ENCODE measurements at regions not wholly inside any gene's neighbourhood (a gene's known extent, or its start where the extent isn't known, plus 50 kb on each side); places are given as distances from the start of the nearest gene placed in this dataset.
A peak's percentile ranks its signal among the peaks of the same experiment; 100 is the strongest.

DNA sequence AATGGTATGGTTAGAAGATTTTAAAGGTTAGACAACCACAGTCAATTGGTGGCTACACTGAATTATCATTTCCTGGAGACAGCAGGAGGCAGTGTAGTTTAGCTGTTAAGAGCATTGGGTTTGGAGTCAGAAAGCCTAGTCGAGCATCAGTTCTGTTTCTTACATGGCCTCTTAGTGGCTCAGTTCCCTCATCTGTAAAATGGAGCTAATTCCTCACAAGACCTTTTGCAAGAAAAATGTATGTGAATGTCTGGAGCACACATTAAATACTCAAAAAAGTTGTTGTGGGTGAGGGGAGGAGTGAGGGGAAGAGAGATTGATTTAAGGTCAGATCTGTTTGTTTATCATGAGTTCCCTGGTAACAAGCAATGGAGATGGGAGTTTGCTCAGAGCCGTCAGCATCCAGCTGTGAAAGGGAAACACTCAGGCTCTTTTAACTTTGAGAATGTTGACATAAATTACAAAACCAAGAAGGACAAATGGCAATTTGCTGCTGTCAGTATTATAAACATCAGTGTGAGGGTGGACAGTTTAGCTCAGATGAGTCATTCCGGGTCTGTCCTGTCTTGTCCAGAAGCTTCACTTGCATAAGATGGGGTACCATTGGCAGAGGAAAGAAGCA is 98.2 kb upstream of the PGRMC2 start:
- peak; percentile 32 for DNase-seq

DNA sequence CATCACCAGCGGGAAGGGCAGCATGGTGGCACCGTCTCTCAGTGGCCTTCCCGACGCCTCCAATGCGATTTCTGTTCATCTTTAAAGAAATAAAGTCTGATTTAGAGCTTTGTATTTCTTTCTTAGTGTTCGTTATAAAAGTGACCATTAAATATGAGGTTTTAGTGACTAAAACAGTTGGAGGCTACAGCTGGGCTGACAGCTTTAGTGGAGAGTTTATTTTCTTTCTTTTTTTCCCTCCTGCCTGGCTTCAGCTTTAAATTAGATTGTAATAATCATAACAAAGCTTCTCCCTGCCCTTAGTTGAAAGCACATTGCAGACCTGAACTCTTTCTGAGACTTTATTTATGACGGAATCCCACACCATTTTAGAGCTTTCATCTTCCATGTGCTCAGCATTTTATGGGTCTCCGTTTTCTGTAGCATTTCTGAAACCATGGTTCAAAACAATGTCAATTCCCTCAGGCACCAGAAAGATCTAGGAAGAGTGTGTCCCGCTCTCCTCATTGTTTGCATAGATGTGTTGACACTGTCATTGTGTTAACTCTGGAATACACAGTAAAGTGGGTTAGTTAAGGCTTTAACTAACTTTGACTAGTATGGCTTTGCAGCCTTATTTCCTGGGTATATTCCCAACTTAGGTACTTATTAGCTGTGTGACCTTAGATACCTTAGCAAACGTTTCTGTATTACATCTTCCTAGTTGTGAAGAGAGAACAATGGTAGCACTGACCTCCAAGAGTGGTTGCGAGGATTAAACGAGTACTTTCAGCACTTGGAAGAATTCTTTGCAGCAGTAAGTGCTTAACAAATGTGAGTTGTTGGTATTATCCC is 97.4 kb upstream of the PGRMC2 start:
- peak; percentile 16 for DNase-seq

DNA sequence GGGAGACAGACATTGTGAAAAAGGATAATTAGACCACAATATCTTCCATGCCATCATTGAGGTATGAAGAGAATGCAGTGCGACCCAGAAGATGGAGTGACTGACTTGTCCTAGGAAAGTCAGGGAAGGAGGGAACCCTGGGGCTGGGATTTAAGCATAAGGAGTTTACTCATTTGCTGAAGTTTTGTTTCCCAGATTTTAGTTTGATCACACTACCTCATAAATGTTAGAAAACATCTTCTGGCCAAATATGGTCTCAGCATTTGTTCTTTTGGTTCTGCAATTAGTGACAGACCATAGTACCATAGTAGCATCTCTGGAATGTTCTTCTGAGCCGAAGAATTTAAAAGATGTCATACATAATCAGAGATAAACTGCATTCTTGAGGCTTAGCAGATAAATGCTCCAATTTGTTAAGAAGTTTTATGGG is 96.5 kb upstream of the PGRMC2 start:
- DNase-seq, result no peak

- no peak for DNase-seq
Measured at GRCh38 chr4:128381748-128382559, 94.3 kb upstream of the PGRMC2 start.

DNA sequence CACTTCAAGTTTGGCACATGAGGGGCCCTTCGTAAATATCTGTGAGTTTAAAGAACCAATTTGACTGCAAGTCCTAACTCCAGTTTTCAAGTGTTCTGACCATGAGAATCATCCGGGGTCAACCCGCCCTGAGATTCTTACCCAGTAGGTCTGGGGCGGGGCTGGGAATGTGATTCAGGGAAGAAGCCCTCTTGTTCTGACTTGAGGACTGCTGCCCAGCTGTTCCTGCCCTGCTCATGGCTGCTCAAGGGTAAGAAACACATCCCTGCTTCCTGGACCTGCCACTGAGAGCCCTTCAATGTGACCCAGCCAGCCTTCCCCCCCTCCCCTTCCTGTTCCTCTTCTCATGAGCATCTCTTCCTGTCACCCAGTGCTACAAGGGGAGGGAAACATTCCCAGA is 92.7 kb upstream of the PGRMC2 start:
- no peak for DNase-seq

DNA sequence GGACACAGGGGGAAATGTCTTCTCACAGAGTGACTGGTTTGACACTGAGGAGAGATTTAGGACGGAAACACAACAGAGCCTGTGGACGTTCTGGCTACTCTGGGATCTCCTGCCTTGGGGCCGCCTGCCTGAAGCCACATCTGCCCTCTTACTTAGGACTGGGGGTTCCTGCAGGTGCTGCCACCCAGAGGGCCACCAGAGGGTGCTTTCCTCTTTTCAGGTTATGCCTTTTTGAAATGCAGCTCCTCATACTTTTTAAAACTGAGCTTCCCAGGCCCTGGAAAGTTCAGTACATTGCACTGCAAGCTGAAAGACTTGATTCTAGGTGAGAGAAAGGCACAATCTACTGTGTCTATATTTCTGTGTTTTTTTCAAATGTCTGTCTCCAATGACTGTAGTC is 92.2 kb upstream of the PGRMC2 start:
- DNase-seq, result no peak

GRCh38 chr4:128378668-128379067 is 91.1 kb upstream of the PGRMC2 start:
- no peak for DNase-seq

- DNase-seq, result no peak
Measured at GRCh38 chr4:128376958-128377357, 89.3 kb upstream of the PGRMC2 start.

GRCh38 chr4:128376303-128376702 is 88.7 kb upstream of the PGRMC2 start:
- no peak for DNase-seq

GRCh38 chr4:128373628-128374027 is 86.0 kb upstream of the PGRMC2 start:
- no peak for DNase-seq

DNA sequence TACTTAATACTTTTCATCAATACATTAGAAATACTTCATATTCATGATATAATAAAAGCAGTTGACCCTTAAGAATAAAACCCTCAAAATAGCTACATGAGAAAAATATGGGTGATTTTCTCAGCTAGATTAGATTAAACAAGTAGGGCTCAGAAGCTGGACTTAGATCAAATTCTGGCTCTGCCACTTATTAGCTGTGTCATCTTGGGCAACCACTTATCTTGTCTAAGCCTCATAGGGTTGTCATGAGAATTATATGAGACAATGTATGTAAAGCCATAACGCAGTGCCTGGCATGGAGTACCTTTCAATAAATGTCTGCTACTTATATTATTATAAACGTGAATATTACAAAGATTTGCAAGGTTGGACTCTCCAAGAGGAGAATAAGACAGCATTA is 84.3 kb upstream of the PGRMC2 start:
- no peak for DNase-seq

- DNase-seq, result no peak
Measured at GRCh38 chr4:128371001-128371777, 83.6 kb upstream of the PGRMC2 start.

GRCh38 chr4:128366212-128366611 is 78.6 kb upstream of the PGRMC2 start:
- DNase-seq, result no peak

GRCh38 chr4:128364565-128364964 is 77.0 kb upstream of the PGRMC2 start:
- DNase-seq, result no peak

- DNase-seq, result no peak
Measured at GRCh38 chr4:128363966-128364365, 76.4 kb upstream of the PGRMC2 start.

GRCh38 chr4:128362760-128363159 is 75.1 kb upstream of the PGRMC2 start:
- DNase-seq, result no peak

- DNase-seq, result no peak
Measured at GRCh38 chr4:128359422-128359821, 71.8 kb upstream of the PGRMC2 start.

DNA sequence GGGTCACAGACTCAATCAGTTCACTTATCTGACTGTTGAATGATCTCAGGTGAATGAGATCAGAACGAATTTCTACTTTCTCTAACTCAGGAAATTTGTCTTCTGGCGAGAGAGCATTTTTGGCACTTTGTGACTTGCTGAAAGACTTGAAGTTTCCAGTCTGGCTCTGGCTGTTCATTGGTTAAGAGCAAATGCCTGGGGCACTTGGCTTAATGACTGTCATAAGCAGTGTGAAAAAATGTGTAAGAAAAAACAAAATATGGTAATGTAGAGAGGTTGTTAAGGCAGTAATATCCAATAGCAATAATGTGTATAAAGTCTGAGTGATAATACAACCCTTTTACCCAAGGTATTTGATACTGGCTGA is 71.3 kb upstream of the PGRMC2 start:
- no peak for DNase-seq

- DNase-seq, result no peak
Measured at GRCh38 chr4:128358231-128358912, 70.8 kb upstream of the PGRMC2 start.

GRCh38 chr4:128357286-128357685 is 69.7 kb upstream of the PGRMC2 start:
- no peak for DNase-seq

GRCh38 chr4:128355305-128355704 is 67.7 kb upstream of the PGRMC2 start:
- peak; percentile 6 for DNase-seq
